ENCODE measurements at regions not wholly inside any gene's neighbourhood (a gene's known extent, or its start where the extent isn't known, plus 50 kb on each side); places are given as distances from the start of the nearest gene placed in this dataset.

DNA sequence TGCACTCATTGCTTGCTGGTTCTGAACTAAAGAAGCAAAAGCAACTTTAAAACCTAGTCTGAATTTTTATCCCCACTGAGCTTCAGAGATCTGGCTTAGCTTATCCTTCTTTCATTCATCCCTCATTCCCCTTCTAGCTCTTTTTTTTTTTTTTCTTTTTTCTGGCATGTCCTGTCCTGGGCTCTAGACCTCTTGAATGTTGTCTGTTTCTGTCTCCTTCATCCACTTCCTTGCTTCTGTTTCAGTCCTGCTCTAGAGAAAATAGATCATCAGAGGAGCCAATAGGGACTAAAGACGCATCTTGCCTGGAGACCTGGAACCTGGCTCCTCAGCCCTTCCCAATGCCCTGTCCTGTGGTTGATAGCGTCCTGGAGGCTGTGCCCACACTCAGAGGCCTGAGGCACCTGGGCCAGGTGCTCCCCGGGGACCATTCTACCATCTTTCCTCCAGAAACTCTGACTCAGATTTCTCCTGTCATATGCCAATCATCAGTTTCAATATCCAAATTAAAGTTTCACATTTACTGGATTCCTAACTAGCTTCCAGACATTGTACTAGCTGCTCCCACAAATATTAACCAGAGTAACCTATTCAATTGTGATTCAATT lies 115.7 kb upstream of the GATB start:
- Histone ChIP-seq H3K27ac (no peak overlapping the region), H3K36me3 (no peaks in the 10 kb centered on the region), H3K4me3 (no peak overlapping the region), H3K9me3 (no peaks in the 10 kb centered on the region), H3K27me3 (no peaks in the 10 kb centered on the region), H3K4me1 (no peaks in the 10 kb centered on the region)
- no peak for ATAC-seq (ENCODE audit: low FRiP score in 2 of 2)
- TF ChIP-seq EP300 (IDR thresholded peaks at IDR 0.05) (no peak), POLR2AphosphoS5 (IDR thresholded peaks at IDR 0.05) (no peak), CTCF (IDR thresholded peaks at IDR 0.05) (no peak), POLR2A (IDR thresholded peaks at IDR 0.05) (no peak)
- DNase-seq, result no peak
- 83 to 87% methylated on average over 3 of the region's 3 CpGs for WGBS, 2 donors

DNA sequence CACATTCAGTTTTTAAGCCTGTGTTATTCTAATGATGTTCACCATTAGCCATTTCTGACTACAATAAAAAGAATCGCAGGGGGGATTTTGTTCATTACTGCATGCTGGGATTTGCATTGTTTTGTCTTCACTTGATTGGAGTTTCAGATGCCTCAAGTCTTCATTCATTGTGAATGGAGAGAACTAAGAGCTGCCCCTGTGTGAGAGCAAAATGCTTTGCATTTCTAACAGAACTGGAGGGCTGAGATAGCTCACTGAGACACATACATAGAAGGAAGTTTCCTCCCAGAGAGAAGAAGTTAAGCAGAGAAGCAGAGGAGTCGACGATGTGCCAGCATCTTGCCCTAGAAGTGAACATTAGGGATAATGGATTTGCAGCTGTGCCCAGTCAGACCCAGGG lies 113.5 kb upstream of the GATB start:
- H3K9me3 ChIP-seq, result no peaks in the 10 kb centered on the region
- no peak overlapping the region for H3K27ac ChIP-seq
- H3K27me3 ChIP-seq, result no peaks in the 10 kb centered on the region
- no peak for DNase-seq
- no peaks in the 10 kb centered on the region for H3K4me1 ChIP-seq
- H3K4me3 ChIP-seq, result no peak overlapping the region
- TF ChIP-seq POLR2AphosphoS5 (IDR thresholded peaks at IDR 0.05), result no peak
- TF ChIP-seq EP300 (IDR thresholded peaks at IDR 0.05), result no peak
- TF ChIP-seq CTCF (IDR thresholded peaks at IDR 0.05), result no peak
- no peak for TF ChIP-seq POLR2A (IDR thresholded peaks at IDR 0.05)
- no peaks in the 10 kb centered on the region for H3K36me3 ChIP-seq
- WGBS, 2 donors, result 62 to 71% methylated on average over 3 of the region's 3 CpGs
- ATAC-seq (ENCODE audit: low FRiP score in 2 of 2), result no peak

DNA sequence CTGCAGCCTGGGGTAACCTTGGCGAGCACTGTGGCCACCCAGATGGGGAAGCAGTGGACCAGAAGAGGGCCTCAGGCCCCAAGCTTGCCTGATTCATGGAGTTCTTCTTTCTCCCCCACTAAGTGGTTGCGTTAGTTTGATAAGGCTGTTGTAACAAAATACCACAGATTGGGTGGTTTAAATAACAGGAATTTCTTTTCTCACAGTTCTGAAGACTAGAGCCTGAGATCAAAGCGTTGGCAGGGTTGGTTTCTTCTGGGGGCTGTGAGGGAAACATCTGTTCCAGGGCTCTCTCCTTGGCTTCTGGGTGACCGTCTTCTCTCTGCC lies 105.7 kb upstream of the GATB start:
- H3K27ac ChIP-seq, result no peak overlapping the region
- H3K4me1 ChIP-seq, result peaks cover 0 to 3% (median 0%) of the 10 kb centered on the region in 4 donors
- peak in 1 of 2 donors; percentile 61 for ATAC-seq (ENCODE audit: low FRiP score in 2 of 2)
- H3K36me3 ChIP-seq, result no peaks in the 10 kb centered on the region
- WGBS, 2 donors, result 49 to 65% methylated on average over 4 of the region's 4 CpGs
- H3K4me3 ChIP-seq, result no peak overlapping the region
- H3K27me3 ChIP-seq, result no peaks in the 10 kb centered on the region
- H3K9me3 ChIP-seq, result no peaks in the 10 kb centered on the region
- TF ChIP-seq EP300 (IDR thresholded peaks at IDR 0.05), result no peak
- no peak for DNase-seq

DNA sequence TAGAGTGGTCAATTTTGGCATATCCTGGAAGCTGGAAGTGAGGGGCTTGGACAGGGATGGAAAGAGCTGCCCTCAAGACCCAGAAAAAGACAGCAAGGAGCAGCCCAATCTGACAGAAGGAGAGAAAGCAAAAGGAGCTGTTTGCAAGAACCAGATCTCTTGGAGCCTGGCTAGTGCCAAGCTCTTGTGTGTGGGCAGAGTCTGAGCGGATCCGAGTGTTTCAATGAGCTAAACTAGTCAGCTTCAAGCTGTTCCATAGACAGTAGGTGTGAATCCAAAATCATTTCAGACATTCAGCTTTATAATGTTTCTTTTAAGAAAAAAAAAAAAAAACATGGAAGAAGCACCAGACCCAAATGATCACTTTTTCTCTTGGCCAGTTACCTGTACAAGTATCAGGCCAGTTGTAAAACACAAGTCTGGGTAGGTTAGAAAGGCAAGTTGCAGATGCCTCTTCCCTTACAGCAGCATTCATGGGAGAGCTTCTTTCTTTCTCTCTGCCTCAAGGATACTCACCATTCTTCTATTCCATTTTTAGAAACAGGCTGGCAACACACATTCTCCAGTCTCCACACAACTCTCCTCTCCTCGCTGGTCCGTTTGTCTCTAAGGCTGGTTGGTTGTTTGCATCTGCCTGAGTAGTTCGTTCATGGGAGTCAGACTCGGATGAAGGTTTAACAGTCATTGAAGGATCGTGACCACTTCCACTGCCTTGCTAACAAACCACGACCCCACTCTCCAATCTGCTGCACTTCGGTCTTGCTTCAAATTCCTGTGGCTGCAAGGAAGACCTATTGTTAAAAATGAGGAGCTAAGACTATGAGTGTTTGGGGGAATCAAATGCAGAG lies 105.2 kb upstream of the GATB start:
- TF ChIP-seq EP300 (IDR thresholded peaks at IDR 0.05), result no peak
- TF ChIP-seq POLR2AphosphoS5 (IDR thresholded peaks at IDR 0.05), result no peak
- no peak for TF ChIP-seq CTCF (IDR thresholded peaks at IDR 0.05)
- TF ChIP-seq POLR2A (IDR thresholded peaks at IDR 0.05), result no peak
- H3K27ac ChIP-seq, result no peak overlapping the region
- no peak overlapping the region for H3K4me3 ChIP-seq
- H3K27me3 ChIP-seq, result no peaks in the 10 kb centered on the region
- WGBS, 2 donors, result 65 to 71% methylated on average over 9 of the region's 9 CpGs
- peak in 1 of 2 donors; percentile 25 for ATAC-seq (ENCODE audit: low FRiP score in 2 of 2)
- no peaks in the 10 kb centered on the region for H3K36me3 ChIP-seq
- no peak for DNase-seq
- H3K4me1 ChIP-seq, result peaks cover 0 to 3% (median 0%) of the 10 kb centered on the region in 4 donors
- H3K9me3 ChIP-seq, result no peaks in the 10 kb centered on the region

DNA sequence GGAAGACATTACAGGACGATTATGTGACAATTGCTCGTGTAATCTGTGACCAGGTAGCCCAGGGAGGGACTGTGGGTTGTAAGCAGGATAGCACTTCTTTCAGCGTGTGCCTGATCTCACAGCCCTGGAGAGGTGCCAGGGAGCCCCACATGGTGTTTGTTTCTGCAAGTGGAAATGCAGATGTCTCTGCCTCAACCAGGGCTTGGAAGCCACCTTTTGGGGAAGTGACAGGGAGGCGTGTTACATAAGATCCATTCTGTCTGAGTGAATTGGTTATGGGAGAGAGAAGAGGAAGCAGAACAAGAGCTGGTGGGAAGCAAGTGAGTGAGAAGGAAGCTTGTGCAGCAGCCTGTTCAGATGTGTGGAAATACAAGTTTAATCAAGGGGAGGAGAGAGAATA lies 104.5 kb upstream of the GATB start:
- no peaks in the 10 kb centered on the region for H3K9me3 ChIP-seq
- no peaks in the 10 kb centered on the region for H3K27me3 ChIP-seq
- ATAC-seq (ENCODE audit: low FRiP score in 2 of 2) (peak; percentile 38 to 89), DNase-seq (peak in 1 of 2 donors; percentile 67)
- H3K36me3 ChIP-seq, result no peaks in the 10 kb centered on the region
- no peak for TF ChIP-seq POLR2A (IDR thresholded peaks at IDR 0.05)
- no peak for TF ChIP-seq EP300 (IDR thresholded peaks at IDR 0.05)
- TF ChIP-seq POLR2AphosphoS5 (IDR thresholded peaks at IDR 0.05), result no peak
- TF ChIP-seq CTCF (IDR thresholded peaks at IDR 0.05), result no peak
- H3K27ac ChIP-seq, result no peak overlapping the region
- H3K4me1 ChIP-seq, result peaks cover 0 to 3% (median 0%) of the 10 kb centered on the region in 4 donors
- H3K4me3 ChIP-seq, result no peak overlapping the region
- WGBS, 2 donors, result 25% methylated on average over 4 of the region's 4 CpGs

All from upper lobe of left lung (tissue), 6 donors.